Erythroblast (primary cell): ENCODE measurements at regions not wholly inside any gene's neighbourhood (a gene's known extent, or its start where the extent isn't known, plus 50 kb on each side); places are given as distances from the start of the nearest gene placed in this dataset.

ENCODE experiments used
- GATA1 ChIP-seq: IDR thresholded peaks from 2 replicates; pipeline ENCODE4 v1.6.1; 2011; ENCODE audit warnings: low read depth, mild to moderate bottlenecking, control low read depth, low read length, moderate library complexity
- POLR2A ChIP-seq: IDR thresholded peaks from 2 replicates; pipeline ENCODE4 v1.6.1; 2011; ENCODE audit warnings: mild to moderate bottlenecking, low read length

- TF ChIP-seq POLR2A (no peak), GATA1 (no peak)
These were observed 137.9 kb upstream of the JUN start for GRCh38 chr1:58921751-58922150.
